Smooth muscle cell of the brain vasculature (primary cell): ENCODE measurements at regions not wholly inside any gene's neighbourhood (a gene's known extent, or its start where the extent isn't known, plus 50 kb on each side); places are given as distances from the start of the nearest gene placed in this dataset.

Experiments
- DNase-seq: peaks from one replicate; pipeline ENCODE4 v3.0.0-alpha.2; 2012; ENCODE audit warnings: low read depth, low spot score

DNA sequence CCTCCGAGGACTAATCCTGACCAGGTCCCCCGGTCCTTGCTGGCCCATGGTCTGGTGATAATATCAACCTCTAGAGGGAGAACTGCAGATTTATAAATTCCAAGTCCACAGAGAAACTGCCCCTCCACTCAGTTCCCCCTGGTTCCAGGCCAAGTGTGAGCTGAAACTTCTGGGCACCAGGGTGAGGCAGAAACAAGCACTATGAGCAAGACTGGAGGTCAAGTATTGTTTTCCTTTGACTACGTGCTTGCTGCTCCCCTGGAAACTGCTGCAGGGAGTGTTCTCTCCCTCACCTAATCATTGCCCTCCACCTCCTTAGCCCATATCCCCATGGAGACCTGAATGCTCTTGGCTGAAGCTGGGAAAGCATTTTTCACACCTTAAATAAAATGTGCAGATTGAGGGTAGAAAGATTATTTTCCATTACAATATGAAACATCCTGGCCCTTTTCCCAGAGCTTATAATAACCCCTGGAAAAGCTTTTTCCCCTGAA is 135.2 kb downstream of the RDH14 start:
- DNase-seq, result no peak

DNA sequence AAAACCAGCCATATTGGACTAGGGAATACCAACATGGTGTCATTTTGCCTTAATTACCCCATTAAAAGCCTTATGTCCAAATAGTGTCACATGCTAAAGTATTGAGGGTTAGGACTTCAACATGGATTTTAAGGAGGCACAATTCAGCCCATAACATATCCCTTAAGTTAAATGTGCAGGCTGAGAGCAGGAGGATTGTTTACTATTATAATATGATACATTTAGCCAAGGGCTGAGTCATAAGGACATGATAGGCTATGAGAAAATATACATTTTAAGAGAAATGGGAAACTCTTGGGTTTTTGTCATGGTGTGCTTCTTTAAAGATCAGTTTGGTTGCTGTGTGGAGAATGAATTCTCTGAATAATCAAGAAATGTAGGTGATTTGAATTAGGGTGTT is 136.8 kb downstream of the RDH14 start:
- no peak for DNase-seq

DNA sequence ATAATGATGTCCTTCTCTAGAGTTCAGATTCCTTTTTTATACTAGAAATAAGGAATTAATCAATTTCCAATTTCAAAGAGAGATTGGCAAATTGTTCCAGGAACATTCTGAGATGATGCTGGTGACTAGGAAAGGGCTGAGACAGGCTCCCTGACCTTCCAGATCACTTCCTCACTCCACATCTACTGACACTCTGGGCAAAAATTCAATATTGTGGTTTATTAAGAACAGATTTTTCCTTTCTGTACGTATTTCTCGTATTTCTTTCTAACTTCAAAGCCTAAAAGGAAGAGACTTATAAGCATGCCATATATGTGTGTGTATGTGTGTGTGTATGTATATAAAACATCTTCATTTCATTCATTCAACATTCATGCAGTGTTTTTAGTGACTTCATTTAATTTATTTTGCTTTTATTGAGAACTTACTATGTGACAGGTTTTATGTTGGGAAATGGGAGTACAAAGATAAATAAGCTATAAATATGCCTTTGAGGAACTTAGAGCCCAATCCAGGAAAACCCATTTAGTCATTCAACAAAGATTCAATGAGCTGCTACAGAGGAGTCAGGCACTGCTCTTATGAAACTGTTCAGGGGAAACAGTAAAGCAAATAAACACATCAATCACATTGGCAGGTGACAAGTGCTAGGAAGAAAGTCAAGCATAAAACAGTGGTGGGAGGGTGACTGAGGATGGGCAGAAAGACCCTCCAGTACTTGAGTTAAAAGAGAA is 137.9 kb downstream of the RDH14 start:
- no peak for DNase-seq

DNA sequence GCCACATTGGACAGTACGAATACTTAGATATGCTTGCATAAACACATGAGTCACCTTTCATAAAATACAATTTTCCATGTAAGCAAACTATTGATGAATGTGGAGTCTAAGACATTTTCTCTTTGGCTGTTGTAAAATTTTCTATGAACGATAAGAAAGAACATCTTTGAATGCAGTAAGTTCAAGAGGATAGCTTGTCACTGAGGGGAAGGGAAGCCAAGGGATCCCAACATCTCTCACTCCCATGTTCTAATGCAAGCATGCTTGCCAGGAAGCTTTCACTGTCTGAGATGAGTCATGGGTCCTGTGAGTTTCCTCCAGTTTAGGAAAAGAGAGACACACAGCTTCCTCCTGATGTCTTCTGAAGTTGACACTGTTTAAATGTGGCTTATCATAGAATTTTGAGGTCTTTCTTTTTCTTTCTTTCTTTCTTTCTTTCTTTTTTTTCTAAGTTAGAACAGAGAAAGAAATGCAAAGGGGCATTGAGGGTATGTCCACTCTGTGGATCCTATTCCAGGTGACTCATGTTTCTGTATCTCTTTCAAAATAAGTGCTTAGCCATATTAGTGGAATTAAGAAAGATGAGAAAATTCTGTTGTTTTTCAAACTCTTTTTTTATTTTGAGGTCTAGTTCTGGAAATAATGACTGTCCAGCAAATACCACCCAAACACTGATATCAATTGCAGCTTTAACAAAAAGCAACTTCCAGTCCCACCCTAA is 146.6 kb downstream of the RDH14 start:
- peak; percentile 62 for DNase-seq

DNA sequence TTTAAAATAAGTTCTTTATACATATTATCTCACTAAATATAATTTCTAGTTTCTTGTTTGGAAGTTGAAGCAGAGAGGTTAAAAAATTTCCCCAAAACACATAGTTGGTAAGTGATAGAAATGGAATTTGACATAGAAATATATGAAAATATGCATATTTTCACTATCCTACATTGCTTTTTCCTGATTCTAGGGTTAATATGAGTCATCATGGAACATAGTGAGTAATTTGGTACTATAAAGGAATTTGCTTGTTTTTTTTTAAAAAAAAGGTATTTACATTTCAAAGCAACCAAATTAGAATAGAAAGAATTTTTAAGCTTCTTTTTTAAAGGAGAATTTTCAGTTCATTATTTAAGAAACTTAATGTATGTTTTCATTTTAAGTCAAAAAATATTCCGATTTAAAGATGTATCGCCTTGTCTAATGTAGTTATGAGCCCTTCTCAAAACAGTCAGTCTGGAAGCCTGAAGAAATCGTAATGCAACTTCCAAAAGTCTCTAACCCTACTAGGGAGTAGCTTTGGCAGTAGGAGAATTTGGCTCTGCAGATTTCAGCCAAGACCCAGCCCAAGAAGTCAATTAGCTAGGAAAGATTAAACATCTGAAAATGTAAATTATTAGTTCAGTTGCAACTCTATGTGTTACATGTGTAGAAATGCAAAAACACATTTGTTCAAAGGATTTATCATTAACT is 147.3 kb downstream of the RDH14 start:
- no peak for DNase-seq

DNA sequence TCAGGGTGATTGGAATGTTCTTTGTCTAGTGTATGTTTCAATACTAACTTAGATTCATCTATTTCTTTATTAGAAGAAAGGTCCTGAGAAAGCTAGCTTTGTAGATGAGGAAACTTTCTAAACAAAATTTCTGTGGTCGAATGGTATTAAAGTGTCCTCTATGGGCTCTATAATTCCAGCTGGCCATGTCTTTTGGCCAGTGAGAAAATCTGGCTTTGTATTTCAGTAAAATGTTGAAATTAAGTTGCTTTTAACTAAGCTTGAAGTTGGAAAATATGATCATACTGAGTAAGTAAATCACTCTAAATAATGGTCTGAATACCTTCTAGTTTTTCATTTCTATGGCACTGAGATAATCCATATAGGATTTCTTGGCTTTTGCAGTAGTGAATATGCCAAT is 148.8 kb downstream of the RDH14 start:
- no peak for DNase-seq

DNA sequence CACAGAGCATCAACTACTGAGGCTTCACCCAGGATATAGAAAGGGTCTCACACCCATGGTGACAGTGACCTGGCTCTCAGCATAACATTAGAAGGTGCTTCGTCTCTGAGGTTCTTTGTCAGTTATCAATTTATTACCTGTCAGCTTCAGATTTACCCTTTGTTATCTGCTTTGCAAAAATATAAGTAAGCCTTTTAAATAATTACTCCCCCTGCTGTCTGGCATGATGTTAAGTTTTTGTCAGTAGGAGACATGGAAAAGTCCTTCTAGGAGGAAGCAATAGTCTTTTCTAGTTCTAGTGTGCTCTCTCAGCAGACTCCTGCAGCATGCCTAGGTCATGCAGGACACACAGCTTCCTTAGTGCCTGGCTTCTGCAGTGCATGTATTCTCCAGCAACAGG is 149.9 kb downstream of the RDH14 start:
- no peak for DNase-seq

DNA sequence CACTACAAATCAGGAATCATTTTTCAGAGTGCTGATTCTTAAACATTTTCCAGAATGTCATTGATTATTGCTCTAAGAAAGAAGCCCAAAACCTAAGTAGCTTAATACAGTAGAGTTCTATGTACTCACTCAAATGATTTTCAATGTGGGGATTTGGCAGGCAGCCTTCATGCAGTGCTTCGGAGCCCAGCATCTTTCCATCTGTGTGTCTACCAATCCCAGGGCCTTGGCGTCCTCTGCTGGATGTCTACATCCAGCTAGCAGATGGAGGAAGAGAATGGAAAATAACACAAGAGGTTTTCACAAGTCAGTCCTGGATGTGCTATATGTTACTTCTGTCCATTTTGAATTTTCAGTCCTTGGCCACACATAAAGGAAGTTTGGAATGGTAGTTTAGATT is 151.8 kb downstream of the RDH14 start:
- DNase-seq, result no peak

DNA sequence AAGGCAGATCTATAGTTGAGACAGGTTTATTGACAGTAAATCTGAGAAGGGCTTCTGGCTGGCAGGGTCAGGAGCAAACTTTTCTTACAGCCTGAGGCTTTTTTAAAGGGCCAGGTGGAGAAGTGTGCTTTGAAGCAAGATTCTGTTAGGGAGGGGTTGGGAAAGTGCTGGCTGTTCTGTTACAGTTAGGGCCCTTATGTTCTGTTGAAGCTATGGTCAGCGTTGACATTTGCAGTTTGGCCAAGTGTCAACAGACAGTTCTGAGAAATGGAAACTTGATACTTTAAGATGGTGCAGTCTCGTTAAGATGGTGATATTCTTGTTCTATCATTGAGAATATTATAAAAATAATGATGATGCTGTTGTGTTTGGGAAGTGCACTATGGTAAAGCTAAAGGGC is 154.2 kb downstream of the RDH14 start:
- DNase-seq, result no peak

DNA sequence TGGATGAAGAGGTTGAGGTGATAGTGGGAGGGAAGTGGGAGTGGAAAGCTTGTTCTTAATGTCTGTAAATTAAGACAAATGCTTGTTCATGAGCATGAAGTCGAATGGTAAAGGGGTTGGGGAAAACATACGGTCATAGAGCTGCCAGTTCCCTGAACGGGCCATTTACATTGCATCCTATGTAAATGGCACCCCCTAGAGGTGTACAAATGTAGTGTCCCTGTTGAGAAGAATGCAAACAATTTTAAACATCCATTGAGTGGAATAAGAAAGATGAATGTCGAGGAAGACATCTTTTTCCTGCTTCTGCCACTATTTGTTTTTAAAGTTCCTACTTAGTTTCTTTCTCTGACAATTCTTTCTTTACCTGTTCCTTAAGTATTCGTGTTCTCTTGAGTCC is 155.7 kb downstream of the RDH14 start:
- no peak for DNase-seq

DNA sequence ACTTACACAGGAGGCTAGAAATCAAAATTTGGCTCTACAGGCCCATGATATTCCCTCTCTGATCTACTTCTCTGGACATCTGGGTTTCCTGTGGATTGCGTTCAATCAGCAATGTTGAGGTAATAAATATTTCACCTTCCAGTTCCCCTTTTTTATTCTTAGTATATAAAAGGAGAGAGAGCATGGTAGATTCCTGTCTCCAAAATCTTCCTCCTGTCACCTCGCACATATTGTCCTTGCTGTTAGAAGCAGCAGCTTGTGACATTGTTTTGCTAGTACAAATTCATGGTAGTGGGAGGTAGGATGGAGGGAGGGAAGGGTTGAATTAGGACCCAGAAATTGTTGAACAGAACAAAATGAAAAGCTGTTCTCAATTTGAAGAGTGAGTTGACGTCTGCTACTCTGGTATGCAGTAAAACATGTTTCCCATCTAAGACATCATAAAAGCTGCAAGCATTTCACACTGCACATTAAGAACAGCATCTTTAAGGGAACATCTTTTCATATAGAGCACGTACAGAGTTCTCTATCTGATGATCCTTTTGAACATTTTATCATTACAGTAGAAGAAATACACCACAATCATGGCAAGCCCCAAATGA is 156.4 kb downstream of the RDH14 start:
- DNase-seq, result no peak

DNA sequence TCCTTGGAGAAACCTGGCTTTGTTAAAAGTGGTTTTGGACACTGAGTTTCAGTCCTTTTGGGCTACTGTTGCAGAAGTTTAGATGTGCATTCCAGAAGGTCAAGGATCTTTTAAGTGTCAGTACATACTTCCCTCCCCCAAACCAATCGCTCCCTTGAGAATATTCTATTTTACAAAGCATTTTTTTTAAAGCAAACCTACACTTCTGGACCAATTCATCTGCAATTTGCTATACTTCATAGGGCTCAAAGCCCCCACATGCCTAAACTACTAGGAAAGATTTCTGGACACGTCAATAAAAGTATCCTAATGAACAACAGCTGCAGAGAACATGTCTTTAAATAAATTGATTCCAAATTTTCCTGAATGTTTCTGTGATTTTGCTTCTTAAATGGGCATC is 157.6 kb downstream of the RDH14 start:
- DNase-seq, result no peak

DNA sequence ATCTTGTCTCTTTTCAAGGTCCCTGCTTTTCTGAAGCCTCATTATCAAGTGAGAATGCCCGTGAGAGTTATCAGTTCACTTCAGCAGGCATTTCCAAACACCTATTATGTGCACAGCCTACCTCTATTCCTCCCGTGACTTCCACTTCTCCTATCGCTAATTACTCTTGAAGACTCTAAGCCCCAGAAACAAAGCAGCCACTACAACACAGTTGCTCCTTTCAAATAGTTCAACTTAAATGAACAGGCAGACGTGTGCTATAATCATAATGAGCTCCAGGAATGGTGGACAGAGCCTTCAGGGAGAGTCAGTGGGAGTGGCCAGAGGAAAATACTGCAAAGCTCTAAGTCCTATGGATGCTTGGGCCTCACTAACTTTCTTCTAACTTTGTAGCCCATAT is 159.0 kb downstream of the RDH14 start:
- no peak for DNase-seq

DNA sequence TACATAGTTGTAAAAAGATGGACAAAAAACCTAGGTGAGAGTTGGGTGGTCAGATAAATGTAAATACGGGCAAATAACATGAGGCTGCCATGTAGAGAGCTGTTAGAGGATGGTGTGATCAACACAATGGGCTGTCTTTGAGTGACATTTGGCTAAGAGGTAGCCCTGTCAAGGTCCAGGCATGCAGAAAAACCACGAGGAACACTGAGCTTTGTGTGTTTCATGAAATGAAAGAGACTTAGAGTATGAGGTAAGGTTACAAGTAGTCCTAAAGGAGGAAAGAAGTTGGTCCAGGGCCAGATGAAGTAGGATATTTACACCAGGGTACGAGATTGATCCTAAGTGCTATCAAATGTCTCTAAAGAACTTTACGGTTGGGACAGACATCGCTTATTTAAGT is 160.9 kb downstream of the RDH14 start:
- no peak for DNase-seq

DNA sequence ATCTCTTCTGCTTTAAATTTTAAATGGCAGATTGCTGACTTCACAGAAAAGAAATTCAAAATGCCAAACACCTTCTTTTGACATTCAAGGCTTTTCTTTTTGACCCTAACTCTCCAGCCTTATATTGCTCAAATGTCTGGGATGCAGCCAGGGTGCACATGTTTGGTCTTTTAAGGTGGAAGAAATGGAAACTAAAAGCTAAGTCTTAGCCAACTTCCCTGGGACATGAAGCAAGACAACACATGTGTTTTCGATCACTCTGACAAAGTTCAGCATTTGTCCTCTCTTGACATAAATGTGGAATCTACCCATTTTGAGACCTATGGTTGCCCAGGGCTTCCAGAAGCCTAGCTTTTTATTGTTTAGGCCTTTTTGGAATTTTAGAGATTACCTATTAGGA is 161.6 kb downstream of the RDH14 start:
- DNase-seq, result no peak

DNA sequence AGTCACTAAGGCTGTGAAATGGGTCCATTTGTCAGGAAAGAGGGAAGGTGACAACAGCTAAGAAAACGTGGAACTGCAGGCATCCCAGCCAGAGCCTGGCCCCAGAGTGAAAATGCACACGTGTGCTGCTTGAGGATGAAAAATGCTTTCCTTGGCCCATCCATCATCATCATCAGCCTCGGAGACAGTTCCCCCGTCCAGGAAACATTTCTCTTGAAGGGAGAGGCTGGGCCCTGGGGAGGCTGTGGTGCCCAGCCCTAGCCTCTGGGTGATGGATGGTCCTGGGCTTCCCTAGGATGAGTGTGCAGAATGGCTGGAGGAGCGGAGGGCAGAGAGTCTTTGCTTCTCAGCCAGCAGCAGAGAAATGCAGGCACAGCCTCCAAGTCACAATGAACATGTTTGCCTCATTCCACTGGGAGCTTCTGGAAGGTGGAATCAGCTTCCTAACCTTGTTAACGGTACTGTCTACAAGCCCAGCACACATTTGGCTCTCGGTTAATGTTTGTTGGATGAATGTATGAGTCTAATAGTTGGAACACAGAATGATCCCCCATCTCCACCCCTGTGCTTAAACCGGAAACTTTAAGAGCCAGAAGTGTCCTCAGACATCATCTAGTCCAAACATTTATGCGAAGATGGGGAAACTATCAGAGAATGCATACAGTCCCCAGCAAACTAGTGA is 164.0 kb downstream of the RDH14 start:
- DNase-seq, result no peak

DNA sequence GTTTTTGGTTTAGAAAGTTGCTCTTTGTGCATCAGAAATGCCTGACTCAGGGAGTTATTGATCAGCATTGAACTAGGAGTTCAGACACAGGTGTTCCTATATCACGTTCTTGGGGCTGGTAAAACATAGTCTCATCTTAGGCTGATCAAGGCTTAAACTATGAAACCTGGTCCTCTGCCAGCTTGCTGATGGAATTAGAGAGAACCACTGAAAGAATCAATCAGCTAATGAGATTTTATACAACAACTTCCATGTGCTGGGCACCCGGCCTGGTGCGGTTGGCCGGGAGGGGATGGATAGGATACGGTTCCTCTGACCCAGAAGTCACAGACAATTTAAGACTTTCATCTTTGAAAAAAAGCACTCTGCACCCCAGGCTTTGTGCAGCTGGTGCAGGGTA is 164.9 kb downstream of the RDH14 start:
- no peak for DNase-seq

DNA sequence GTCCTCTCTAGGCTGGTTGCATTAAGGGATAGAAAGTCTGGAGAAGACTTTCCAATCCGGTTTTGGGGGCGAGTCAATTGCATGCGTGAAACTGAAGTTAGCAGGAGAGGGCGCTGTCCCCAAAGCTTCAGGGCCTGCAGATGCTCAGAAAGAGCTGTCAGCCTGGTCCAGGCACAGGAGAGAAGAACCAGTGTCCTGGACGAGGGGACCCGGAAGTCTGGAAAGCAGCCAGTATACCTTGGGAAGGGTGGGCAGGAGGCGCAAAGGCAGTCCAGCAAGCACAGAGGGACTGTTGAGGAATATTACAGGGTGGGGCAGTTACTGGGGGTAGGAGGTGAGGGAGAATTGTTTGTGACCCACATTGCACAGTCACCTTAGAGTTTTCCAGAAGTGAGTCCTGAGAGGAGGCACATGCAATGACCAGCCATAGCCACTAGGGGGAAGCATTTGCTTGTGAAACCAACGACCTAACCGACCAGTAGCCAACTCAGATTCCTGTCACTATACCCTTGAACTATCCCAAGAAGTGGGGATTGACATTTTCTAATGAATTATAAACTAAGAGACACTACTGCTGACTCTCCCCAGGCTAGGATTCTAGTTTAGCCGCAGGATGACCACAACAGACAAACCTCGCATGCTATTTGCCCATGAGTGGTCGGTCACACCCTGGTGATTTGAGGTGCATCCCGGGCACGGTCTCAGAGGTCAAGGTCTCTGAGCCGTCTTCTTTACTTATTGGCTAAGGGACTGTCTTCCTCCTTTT is 172.8 kb downstream of the RDH14 start:
- peak; percentile 46 for DNase-seq

DNA sequence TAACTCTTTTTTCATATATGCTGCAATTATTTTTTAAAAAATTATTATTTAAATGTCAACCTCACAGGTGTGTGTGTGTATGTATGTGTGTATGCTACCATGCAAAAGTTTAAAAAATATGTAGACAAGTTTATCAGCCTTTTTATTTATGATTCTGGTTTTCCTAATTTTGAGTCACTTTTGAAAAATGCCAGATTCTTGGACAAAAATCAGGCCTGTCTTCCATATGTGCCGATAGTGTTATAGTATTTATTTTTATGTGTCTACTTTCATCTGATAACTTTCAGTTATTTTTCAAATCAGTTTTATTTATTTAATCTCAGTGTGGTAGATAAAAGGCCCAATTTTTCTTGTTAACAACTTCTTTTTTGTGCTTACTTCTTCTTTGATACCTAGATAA is 176.2 kb downstream of the RDH14 start:
- DNase-seq, result no peak

DNA sequence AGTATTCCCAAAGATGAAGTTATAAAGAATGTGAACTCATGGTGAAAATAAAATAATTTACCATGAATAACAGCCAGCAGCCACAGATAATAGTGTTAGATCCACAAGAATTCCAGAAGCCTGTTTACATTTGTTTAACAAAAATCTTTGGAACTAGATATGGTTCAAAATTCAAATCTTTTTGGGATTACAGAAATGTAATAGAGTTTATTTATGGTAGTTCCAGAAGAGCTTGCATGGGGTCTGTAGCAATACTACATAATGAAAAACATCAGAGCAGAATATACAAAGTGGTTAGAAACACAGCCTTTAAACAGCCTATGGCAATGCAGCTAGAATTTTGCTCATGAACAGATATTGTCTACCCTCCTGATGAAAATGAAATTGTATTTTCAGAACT is 179.1 kb downstream of the RDH14 start:
- no peak for DNase-seq

DNA sequence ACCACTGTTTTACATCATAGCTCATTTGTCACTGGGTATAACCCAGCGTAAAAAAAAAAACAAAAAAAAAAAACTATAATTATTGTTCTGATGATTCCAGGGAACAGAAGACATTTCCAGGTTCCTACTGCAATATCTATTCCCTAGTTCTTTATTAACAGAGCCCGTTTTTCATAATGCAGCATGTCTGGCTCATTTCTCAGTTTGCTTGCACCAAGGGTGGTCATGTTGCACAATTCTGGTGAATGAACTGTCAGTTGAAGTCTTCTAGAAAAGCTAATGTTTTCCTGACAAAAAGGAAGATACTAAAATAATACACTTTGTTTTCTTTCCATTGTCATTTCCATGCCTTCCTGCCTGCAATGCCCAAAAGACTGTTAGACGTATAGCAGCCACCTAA is 180.1 kb downstream of the RDH14 start:
- DNase-seq, result no peak
